NCI-H1930 (cell line): ENCODE measurements at regions not wholly inside any gene's neighbourhood (a gene's known extent, or its start where the extent isn't known, plus 50 kb on each side); places are given as distances from the start of the nearest gene placed in this dataset.

Experiments used
- DNase-seq, 2 experiments: peaks; one replicate each; lab custom pipeline; 2025; lab: John Stamatoyannopoulos, UW

GRCh38 chr16:87067836-87068761 lies 249.1 kb downstream of the C16orf95 start:
- no peak for DNase-seq

DNA sequence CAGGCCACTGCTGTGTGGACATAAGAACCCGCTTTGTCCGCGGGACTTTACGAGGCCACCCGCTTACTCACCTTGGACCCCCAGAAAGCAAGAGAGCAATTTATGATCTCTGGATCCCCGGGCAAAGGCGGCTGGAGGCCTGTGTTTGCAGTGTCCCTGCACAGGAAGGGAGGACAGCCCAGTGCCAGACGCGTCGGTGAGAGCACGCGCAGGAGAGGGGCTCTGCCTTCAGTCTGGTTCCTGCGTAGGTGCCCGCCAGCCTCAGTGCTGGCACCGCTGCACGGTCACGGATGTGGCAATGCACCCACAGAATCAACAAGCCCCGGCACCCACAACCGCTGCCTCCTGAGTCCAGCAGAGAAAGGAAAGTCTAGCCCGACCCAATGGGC lies 248.4 kb downstream of the C16orf95 start:
- DNase-seq, result no peak

- DNase-seq, result no peak
Measured at GRCh38 chr16:87070657-87071056, 246.5 kb downstream of the C16orf95 start.

GRCh38 chr16:87072101-87072500 lies 245.1 kb downstream of the C16orf95 start:
- no peak for DNase-seq

- DNase-seq, result no peak
Measured at GRCh38 chr16:87074641-87075318, 242.4 kb downstream of the C16orf95 start.

DNA sequence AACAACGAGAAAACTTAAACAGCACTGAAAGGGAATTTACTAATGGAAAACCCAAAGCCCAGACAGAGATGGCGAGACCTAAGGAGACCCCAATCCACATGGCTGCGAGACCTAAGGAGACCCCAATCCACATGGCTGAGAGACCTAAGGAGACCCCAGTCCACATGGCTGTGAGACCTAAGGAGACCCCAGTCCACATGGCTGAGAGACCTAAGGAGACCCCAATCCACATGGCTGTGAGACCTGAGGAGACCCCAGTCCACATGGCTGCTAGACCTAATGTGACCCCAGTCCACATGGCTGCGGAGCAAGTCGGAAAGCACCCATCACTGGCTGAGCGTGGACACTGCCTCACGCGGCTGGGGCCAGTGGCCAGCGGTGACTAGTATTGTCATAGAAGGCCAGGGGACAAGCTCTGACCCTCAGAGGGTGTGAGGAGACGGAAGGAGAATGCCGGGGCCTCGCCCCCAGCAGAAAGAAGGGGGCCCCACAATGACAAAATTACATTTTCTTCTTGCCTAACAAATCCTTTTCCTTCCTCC lies 241.8 kb downstream of the C16orf95 start:
- no peak for DNase-seq

- no peak for DNase-seq
Measured at GRCh38 chr16:87076331-87076949, 240.8 kb downstream of the C16orf95 start.

GRCh38 chr16:87076950-87077749 lies 240.0 kb downstream of the C16orf95 start:
- peak in 1 of 2 experiments; percentile 2 for DNase-seq

GRCh38 chr16:87077750-87078127 lies 239.5 kb downstream of the C16orf95 start:
- DNase-seq, result no peak

DNA sequence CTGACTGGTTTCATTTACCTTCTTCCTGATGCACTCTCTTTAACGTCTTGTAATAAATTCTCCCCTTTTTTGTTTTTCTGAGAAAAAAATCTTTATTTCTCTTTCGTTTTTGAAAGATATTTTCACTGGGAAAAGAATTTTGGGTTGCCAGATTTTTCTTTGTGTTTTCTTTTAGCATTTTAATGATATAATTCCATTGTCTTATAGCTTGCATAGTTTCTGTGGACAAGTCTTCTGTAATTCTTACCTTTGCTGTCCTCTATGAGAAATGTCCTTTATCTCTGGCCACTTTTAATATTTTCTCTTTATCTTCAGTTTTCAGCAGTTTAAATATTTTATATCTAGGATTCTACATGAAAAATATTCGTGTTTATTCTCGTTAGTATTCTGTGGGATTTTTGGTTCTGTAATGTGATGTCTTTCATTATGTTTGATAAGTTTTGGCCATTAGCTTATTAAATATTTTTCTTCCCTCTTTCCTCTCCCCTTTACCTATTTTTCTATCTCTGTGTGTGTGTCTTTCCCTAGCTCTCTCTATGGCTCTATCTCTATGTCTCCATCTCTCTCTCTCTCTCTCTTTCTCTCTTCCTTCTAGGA lies 236.5 kb downstream of the C16orf95 start:
- no peak for DNase-seq

DNA sequence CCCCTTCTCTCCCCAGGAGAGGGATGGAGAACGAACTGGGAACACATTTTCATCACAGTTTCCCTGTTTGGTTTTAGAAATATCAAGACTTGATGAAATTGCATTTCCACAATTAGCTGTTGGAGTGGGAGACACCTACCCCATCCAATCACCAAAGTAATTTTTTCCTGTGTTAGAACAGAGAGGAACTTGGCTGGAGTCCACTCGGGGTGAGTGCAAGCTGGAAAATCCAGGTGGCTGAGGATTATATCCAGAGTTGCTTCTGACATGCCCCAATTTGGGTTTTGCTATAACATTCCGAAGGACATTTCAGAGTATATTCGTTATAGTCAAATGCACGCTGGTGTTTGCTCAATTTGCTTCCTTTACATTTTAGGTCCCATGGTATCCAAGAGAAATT lies 231.8 kb downstream of the C16orf95 start:
- DNase-seq, result no peak

GRCh38 chr16:87086156-87086555 lies 231.0 kb downstream of the C16orf95 start:
- DNase-seq, result no peak

- no peak for DNase-seq
Measured at GRCh38 chr16:87086575-87086974, 230.6 kb downstream of the C16orf95 start.

DNA sequence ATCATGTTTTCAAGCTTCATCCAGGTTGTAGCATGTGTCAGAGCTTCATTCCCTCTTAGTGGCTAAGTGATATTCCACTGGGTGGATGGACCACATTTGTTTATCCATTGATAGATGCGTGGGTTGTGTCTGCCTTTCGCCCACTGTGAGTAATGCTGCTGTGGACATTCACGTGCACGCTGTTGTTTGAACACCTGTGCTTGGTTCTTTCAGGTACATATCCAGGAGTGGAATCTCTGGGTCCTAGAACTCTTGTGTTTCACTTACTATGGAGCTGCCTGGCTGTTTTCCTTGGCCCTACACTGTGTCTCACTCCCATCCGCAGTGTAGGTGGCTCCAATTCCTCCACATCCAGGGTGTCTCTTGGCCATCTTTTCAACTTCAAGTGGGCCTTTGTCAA lies 224.2 kb downstream of the C16orf95 start:
- no peak for DNase-seq

DNA sequence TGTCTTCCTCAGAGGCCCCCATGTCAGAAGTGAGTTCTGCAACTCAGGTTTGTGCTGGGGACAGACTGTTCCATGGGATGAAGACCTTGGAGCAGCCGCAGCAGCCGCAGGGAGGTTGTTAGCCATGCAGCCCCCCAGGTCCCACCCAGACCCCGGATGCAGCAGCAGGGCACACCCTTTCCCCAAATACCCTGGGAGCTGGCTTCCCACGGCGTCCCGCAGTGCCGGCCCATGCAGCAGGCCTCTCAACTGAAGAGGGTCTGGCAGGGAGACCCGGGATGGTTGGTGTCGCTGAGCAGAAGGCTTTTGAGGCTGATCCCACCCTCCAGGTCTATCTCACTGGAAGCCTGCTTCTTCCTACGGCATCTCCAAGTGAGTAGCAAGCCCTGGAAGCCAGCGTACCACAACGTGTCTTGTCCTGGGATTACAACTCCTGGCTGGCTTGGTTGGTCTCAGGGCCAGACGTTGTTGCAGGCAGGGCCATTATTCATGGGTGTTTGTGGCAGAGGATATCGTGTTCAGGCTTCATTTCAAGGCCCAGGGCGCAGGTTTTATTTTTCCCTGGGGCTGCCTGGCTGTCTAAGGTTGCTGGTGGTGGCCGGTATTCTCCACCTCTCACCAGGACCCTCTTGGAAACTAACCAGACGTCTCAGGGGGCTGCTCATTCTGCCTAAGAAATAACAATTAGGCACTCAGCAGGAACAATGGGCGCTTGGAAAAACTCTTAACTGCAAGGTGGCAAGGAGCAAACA lies 223.2 kb downstream of the C16orf95 start:
- no peak for DNase-seq

DNA sequence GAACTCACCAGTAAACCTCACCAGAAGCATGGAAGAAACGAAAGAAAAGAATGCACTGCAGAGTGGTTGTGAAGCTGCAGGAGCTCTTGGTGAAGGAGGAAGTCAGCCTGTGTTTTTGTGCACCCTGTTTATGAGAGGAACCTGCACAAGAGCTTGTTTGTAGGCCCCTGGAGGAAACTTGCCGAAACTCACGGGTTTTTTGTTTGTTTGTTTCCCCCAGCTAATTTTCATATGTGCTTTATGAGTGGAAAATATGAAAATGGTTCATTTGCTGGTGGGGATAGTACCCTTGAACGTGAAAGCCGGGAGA lies 222.7 kb downstream of the C16orf95 start:
- no peak for DNase-seq

DNA sequence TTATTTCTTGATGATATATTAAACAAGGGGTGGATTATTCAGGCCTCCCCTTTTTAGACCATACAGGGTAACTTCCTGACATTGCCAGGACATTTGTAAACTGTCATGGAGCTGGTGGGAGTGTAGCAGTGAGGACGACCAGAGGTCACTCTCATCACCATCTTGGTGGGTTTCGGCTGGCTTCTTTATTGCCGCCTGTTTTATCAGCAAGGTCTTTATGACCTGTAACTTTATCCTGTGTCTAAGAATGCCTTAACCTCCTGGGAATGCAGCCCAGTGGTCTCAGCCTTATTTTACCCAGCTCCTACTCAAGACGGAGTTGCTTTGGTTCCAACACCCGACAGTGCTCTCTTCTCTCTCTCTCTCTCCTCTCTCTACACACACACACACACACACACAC lies 221.9 kb downstream of the C16orf95 start:
- DNase-seq, result no peak

- DNase-seq, result no peak
Measured at GRCh38 chr16:87096746-87097333, 220.4 kb downstream of the C16orf95 start.

DNA sequence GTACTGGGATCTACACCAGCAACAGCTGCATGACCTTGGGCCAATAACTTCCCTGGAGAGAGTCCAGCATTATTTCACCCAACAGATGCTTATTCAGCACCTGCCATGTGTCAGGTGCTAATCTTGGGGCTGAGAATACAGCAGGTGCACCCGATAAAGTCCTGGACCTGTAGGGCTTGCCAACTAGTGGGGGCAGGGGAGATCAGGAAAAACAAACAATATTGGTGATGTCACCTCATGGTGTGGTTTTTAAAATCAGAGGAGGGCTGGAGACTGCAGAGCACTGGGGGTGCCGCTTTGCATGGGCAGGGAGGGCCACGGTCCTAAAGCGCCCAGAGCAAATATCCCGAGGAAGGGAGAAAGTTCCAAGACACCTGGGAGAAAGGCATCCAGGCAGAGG lies 218.8 kb downstream of the C16orf95 start:
- no peak for DNase-seq

GRCh38 chr16:87098976-87099720 lies 218.0 kb downstream of the C16orf95 start:
- DNase-seq, result no peak
